ENCODE measurements at regions not wholly inside any gene's neighbourhood (a gene's known extent, or its start where the extent isn't known, plus 50 kb on each side); places are given as distances from the start of the nearest gene placed in this dataset.

DNA sequence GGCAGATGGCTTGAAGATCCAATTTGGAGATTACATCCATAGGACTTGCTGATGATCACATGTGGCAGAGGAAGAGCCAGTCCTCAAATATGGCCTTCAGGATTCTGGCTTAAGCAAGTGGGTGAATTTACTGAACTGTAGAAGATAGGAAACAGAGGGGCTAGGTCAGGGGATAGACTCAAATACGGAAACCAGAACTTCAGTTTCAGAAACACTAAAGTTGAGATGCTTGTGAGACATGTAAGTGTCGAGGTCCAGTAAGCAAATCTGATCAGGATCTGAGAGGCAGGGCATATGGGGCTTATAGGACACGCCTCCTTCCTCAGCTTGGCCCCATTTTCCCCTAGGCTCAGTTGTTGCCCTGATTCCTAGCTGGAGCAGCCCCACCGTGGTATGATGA, 107.7 kb downstream of the LBH start:
- Mint-ChIP-seq H3K4me3 (no peak overlapping the region), H3K27ac (no peak overlapping the region), H3K27me3 (ENCODE audit: low read depth) (no peaks in the 10 kb centered on the region), H3K36me3 (peaks cover 4% of the 10 kb centered on the region), H3K9me3 (peaks cover 19% of the 10 kb centered on the region), H3K4me1 (peaks cover 9% of the 10 kb centered on the region)
- TF ChIP-seq, protein P1, sequence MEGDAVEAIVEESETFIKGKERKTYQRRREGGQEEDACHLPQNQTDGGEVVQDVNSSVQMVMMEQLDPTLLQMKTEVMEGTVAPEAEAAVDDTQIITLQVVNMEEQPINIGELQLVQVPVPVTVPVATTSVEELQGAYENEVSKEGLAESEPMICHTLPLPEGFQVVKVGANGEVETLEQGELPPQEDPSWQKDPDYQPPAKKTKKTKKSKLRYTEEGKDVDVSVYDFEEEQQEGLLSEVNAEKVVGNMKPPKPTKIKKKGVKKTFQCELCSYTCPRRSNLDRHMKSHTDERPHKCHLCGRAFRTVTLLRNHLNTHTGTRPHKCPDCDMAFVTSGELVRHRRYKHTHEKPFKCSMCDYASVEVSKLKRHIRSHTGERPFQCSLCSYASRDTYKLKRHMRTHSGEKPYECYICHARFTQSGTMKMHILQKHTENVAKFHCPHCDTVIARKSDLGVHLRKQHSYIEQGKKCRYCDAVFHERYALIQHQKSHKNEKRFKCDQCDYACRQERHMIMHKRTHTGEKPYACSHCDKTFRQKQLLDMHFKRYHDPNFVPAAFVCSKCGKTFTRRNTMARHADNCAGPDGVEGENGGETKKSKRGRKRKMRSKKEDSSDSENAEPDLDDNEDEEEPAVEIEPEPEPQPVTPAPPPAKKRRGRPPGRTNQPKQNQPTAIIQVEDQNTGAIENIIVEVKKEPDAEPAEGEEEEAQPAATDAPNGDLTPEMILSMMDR (IDR thresholded peaks at IDR 0.05; ENCODE audit: unreplicated experiment): no peak
- DNase-seq (ENCODE audit: low spot score in 2 of 2, unreplicated experiment in 2 of 2): no peak

DNA sequence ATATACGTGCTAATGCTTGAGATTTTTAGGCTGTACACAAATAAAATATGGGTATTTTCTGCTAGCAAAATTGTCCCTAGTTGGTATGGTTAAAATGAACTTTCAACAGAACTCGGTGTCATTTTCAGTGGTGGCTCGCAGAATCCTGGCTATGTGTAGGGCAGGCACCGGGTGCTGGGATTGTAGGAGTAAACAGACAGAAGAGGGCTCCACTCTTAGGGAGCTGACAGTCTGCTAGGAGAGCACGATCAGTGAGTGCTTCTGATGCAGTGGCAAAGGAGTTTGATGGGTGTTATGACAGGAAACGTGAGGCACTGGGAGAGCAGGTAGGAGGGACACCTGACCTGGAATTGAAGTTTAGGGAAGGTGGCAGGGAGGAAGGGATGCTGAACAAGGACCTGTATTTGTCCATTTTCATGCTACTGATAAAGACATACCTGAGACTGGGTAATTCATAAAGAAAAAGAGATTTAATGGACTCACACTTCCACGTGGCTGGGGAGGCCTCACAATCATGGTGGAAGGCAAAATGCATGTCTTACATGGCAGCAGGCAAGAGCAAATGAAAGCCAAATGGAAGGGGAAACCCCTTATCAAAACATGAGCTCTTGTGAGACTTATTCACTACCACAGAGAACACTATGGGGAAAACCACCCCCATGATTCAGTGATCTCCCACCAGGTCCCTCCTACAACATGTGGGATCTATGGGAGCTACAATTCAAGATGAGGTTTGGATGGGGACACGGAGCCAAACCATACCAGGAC, 105.4 kb upstream of the LCLAT1 start:
- DNase-seq (ENCODE audit: low spot score in 2 of 2, unreplicated experiment in 2 of 2): no peak
- Mint-ChIP-seq H3K36me3 (peaks cover 4% of the 10 kb centered on the region), H3K27me3 (ENCODE audit: low read depth) (no peaks in the 10 kb centered on the region), H3K9me3 (peaks cover 19% of the 10 kb centered on the region), H3K27ac (no peak overlapping the region), H3K4me3 (no peak overlapping the region), H3K4me1 (peaks cover 5% of the 10 kb centered on the region)
- TF ChIP-seq, protein P1 (IDR thresholded peaks at IDR 0.05; ENCODE audit: unreplicated experiment): no peak

DNA sequence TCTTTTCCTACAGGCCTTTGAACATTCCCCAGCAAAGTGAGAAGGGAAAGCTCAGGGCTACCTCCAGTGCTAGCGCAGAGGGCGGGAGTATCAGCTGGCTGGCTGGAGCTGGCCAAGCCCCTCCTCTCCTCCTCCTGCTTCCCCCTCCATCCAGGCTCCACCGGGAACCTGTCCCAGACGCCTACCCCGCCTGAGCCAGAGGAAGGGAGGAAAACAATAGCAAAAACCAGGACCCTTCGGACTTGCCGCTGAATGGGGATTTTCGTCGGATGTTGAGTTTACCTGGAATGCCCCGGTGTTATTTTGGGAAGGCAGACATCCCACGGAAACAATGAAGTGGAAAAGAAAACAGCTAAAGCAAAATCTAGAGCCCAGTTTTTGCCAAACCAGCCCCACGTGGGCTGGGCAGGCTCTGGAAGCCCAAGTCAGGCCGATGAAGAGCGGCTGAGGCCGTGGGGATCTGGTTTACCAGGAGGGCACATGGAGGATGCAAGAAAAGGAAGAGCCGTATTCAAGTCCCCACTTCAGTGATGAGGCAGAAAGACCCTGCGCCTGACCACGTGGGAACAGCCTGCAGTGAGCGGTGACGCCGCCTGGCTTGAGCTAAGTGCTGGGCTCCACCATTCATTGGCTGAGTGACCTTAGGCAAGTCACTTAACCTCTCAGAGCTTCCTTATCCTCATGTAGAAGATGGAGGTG, 100.4 kb upstream of the LCLAT1 start:
- H3K36me3 Mint-ChIP-seq: peaks cover 4% of the 10 kb centered on the region
- H3K4me1 Mint-ChIP-seq: peaks cover 5% of the 10 kb centered on the region
- no peak overlapping the region for H3K4me3 Mint-ChIP-seq
- H3K27me3 Mint-ChIP-seq (ENCODE audit: low read depth): no peaks in the 10 kb centered on the region
- TF ChIP-seq, protein P1 (IDR thresholded peaks at IDR 0.05; ENCODE audit: unreplicated experiment): no peak
- H3K27ac Mint-ChIP-seq: no peak overlapping the region
- DNase-seq (ENCODE audit: low spot score in 2 of 2, unreplicated experiment in 2 of 2): no peak
- peaks cover 17% of the 10 kb centered on the region for H3K9me3 Mint-ChIP-seq

DNA sequence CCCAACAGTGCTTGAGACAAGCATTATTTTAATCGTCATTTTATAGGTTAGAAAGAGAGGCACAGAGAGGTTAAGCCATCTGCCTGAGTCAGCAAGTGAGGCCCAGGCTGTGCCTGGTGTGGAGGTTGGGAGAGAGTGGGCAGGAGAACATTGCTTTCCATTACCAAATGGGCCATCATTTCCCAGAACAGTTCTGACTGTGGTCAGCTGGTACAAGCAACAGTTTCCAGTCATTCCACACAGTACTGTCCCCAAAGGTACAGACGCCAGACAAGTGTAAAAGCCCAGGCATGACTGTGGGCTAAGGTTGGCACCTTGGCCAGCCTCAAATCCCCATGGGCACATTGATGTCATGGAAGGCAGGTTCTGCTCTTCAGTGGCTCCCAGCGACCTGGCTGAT, 98.2 kb upstream of the LCLAT1 start:
- peaks cover 5% of the 10 kb centered on the region for H3K4me1 Mint-ChIP-seq
- no peak overlapping the region for H3K27ac Mint-ChIP-seq
- H3K9me3 Mint-ChIP-seq: peaks cover 5% of the 10 kb centered on the region
- no peak overlapping the region for H3K4me3 Mint-ChIP-seq
- TF ChIP-seq, protein P1 (IDR thresholded peaks at IDR 0.05; ENCODE audit: unreplicated experiment): no peak
- peaks cover 1% of the 10 kb centered on the region for H3K36me3 Mint-ChIP-seq
- H3K27me3 Mint-ChIP-seq (ENCODE audit: low read depth): no peaks in the 10 kb centered on the region
- no peak for DNase-seq (ENCODE audit: low spot score in 2 of 2, unreplicated experiment in 2 of 2)

DNA sequence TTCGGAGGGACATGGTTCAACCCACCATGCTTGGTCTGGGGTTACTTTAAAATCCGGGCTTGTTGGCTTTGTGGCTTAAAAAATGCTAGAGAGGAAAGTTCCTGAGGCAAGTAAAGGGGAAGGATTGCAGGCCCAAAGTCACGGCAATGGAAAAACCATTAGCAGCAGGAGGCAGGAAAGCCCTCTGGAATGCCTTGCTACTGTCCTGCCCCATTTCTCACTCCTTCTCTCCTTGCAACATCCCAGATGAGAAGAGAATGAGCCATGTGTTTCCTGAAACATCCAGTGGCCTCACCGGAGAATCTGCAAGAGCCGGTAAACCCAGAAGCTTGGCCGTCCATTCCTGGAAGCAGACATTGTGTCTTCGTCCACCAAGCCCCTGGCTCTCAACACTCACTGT, 97.4 kb upstream of the LCLAT1 start:
- Mint-ChIP-seq H3K9me3 (peaks cover 4% of the 10 kb centered on the region), H3K27me3 (ENCODE audit: low read depth) (no peaks in the 10 kb centered on the region), H3K27ac (no peak overlapping the region), H3K4me1 (peaks cover 5% of the 10 kb centered on the region), H3K36me3 (no peaks in the 10 kb centered on the region), H3K4me3 (no peak overlapping the region)
- TF ChIP-seq, protein P1 (IDR thresholded peaks at IDR 0.05; ENCODE audit: unreplicated experiment): no peak
- no peak for DNase-seq (ENCODE audit: low spot score in 2 of 2, unreplicated experiment in 2 of 2)

Measured in mesothelial cell of epicardium (in vitro differentiated cells).